ENCODE measurements at regions not wholly inside any gene's neighbourhood (a gene's known extent, or its start where the extent isn't known, plus 50 kb on each side); places are given as distances from the start of the nearest gene placed in this dataset.

GRCh38 chr1:5571438-5571837 is 420.8 kb downstream of the NPHP4 start:
- no peak for DNase-seq (ENCODE audit: low read depth in 3 of 3)

- DNase-seq (ENCODE audit: low read depth in 3 of 3) = no peak
These were observed 421.3 kb downstream of the NPHP4 start for GRCh38 chr1:5570931-5571330.

GRCh38 chr1:5568321-5568720 is 423.9 kb downstream of the NPHP4 start:
- DNase-seq (ENCODE audit: low read depth in 3 of 3) = no peak

DNA sequence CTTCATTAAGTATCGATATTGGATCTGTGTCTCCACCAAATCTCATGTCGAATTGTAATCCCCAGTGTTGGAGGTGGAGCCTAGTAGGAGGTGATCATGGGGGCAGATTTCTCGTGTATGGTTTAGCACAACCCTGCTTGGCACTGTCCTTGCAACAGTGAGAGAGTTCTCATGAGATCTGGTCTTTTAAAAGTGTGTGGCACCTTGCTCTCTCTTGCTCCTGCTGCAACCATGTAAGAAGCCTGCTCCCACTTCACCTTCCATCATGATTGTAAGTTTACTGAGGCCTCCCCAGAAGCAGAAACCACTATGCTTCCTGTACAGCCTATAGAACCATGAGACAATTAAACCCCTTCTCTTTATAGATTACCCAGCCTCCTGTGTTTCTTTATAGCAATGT is 424.4 kb downstream of the NPHP4 start:
- no peak for DNase-seq (ENCODE audit: low read depth in 3 of 3)

DNA sequence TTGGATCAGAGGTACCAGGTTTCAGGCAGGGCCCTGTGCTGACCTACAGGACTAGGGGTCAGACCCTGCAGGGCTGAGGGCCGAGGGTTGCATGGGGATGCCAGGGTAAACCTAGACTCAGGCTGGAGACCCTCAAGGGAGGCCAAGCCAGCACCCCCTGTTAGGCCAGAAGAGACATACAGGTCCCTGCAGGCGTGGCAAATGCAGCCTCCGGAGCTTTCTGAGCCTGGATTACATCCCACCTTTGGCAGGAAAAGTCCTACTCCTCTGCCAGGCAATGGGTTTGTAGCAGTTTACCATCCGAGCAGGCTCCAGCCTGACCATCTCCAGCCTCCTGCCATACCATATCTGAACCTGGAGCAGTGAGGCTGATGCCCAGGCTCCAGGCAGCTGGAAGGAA is 425.3 kb downstream of the NPHP4 start:
- no peak for DNase-seq (ENCODE audit: low read depth in 3 of 3)

DNA sequence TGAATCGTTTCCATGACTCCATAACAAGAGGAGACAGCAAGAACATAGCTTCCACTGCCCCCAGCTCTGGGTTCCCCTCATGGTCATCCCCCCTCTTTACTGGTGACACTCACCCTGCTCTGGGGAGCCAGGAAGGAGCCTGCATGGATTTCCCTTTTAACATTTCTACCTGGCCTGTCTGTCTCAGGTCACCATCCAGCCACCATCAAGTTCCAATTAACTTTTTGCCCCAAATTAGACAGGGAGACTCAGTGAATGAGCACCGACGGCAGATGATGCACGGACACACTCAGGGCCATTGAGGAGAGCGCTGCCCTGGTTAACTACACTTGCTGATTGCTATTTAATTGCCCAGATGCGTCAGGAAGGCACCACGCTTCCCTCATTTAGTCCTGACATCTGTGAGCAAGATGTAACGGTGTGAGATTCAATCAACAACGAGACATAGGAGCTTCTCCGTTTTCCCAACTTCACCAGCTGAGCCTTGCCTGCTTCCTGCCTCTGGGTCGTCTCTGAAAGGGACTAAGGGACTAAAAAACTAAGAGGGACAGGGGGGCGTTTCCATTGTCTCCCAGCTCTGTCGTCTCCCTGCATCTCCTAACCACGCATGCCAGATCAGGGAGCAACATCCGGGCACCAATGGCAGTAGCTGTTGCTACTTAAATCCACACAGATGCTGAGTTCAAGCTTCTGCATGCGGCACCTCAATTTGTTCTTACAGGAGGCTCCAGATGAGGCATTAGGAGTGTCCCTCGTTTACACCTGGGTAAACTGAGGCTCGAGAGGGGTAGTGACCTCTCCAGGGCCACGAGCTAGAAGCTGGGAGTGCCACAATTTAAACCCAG is 426.7 kb downstream of the NPHP4 start:
- DNase-seq (ENCODE audit: low read depth in 3 of 3) = no peak

GRCh38 chr1:5564578-5565257 is 427.5 kb downstream of the NPHP4 start:
- no peak for DNase-seq (ENCODE audit: low read depth in 3 of 3)

DNA sequence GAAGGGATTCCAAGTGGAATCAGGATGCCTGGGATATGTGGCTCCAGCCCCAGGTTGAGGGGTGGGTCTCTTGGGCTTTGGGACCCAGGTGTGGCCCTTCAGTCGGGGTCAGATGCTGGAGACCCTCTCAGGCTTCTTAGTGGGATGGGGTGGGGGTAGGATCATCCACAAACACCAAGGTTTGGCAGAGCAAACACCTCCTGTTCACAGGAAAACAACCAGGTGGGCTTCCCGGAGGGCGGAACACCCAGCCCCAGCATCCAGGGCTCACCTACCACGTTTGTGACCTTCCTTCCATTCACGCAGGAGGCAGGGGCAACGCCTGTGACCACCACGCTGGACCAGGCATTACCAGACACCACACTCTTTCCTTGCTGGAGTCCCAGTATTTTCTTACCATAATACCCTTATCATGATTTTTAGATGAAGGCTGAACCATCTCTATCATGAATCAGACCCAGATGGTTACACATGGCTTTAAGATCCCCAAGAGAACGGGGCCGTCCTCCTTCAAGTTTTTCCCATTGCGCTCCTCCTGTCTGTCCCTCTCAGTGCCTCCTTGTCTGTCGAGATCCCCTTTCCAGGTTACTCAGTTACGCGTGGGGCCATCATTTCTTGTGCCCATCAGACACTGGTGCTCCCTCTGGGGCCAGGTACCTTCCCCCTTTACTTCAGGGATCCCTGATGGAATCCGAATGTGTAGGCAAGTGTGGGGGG is 428.2 kb downstream of the NPHP4 start:
- DNase-seq (ENCODE audit: low read depth in 3 of 3) = no peak

- no peak for DNase-seq (ENCODE audit: low read depth in 3 of 3)
These were observed 429.5 kb downstream of the NPHP4 start for GRCh38 chr1:5562769-5563168.

- no peak for DNase-seq (ENCODE audit: low read depth in 3 of 3)
These were observed 429.9 kb downstream of the NPHP4 start for GRCh38 chr1:5562331-5562730.

DNA sequence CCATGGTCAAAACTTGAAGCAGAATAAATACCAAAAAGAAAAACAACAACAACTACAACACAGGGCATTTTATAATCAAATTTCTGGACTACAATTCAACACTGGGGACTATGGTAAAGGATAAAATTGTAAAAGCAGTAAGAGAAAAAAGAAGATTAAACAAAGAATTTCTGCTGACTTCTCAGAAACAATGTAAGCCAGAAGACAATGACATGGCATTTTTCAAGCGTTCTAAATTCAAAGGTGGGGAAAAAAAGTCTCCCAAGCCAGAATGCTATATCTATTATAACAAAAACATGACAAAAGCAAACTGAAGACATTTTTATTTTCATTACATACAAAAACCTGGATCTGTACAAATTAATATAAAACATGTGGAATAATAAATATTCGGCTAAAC is 433.1 kb downstream of the NPHP4 start:
- no peak for DNase-seq (ENCODE audit: low read depth in 3 of 3)

DNA sequence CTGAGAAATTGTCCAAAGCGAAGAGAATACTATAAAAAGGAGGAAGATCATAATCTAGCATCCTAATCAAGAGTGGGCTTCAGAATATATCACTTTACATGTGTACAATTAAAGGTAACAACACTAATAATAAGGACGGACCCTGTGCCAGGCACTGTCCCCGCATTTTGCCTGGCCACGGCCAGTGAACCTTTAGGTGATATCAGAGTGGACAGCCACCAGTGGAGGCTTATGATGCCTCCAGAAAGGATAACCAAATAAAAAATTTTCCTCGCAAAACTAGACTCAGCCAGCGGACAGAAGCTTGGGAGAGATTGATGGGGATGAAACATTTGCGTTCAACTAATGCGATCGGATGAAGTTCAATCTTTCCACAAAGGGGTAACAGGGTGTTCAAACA is 436.4 kb downstream of the NPHP4 start:
- DNase-seq (ENCODE audit: low read depth in 3 of 3) = no peak

DNA sequence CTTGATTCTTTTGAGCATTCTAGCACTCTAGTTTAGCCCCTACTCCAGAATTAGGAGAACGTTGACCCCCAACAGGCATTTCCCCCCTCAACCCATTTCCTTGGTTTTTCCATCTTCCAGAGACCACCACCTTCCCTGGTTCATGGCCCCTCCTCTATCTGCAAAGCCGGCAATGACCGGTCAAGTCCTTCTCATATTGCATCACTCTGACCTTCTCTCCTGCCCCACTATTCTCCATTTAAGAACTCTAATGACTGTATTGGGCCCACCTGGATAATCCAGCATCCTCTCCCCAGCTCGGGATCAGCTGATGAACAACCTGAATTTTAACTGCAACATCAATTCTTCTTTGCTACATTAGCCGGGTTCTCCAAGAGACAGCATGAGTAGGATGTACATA is 437.4 kb downstream of the NPHP4 start:
- DNase-seq (ENCODE audit: low read depth in 3 of 3) = no peak

DNA sequence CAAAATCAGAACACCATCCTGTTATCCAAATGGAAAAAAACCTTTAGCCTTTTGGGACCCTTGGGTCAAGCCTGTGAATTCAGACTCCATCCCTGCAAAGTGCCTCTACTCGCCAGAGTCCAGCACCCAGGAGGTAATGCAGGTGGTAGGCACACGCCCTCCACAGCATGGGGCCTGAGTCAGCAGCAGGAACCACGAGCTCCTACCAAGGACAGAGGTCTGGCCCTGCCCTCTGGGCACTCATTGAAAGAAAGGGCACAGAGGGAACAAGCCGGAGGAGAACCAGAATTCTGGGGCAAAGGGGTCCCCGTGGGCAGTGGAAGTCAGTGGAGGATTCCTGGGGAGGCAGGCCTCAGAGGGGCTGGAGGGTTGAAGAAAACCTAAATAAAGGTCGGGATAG is 438.1 kb downstream of the NPHP4 start:
- no peak for DNase-seq (ENCODE audit: low read depth in 3 of 3)

- DNase-seq (ENCODE audit: low read depth in 3 of 3) = no peak
These were observed 439.3 kb downstream of the NPHP4 start for GRCh38 chr1:5552787-5553484.

DNA sequence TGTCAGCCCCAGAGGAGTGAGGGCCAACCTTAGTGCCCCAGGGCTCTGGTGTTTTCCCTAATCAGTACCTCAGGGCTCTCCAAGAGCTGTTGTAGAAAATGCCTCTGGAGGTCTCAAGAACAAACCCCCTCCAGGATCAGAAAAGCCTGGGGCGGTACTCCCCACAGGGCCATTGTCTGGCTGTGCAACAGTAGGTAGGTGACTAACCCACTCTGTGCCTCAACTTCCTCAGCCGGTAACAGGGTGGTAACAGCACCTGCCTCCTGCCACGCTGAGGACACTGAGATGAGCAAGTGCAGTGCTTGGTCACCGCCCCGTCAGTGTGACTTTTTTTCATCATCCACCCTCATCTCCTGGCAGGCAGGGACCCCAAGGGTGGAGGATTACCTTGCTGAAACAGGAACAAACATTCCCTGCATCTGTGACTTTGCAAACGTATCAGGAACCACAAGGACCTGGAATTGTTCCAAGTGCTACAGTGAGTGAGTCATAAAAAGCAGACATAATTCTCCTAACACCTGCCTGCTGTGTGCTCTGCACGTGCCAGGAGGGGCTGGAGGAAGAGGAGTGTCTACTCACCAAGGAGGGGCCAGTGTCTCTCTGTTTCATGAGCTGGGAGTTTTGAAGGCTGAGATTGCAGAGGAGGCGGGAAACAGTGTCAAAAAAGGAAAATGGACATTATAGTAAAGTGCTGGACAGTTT is 440.8 kb downstream of the NPHP4 start:
- DNase-seq (ENCODE audit: low read depth in 3 of 3) = no peak

DNA sequence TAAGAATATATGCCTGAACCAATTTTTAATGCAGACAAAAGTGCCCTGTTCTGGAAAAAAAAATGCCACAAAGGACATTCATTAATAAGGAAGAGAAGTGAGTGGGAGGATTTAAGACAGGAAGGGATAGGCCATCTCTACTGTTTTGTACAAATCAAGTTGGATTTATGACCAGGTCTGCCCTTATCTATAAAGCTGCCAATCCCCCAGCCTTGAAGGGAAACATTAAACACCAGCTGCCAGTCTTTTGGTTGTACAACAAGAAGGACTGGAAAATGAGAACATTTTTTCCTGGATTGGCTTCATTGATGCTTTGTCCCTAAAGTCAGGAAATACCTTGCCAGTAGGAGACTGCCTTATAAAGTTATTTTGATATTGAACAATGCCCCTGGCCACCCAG is 444.0 kb downstream of the NPHP4 start:
- no peak for DNase-seq (ENCODE audit: low read depth in 3 of 3)

DNA sequence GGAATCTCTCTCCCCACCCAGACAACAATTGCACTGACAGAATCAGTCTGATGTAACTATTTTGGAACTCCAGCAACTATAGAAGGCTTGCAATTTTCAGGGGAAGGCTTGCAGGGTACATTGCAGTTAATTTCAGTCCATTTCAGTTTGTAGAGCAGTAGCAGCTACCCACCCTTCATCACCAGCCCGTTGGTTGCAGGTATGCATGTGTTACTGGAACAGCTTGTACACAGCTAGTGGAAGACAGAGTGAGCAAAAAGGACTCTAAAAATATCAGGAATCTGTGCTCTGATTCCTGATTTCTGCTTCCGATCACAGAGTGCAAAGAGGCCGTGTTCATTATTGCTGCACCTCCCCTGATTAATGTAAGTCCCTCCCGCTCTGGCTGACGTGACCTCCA is 449.0 kb downstream of the NPHP4 start:
- DNase-seq (ENCODE audit: low read depth in 3 of 3) = no peak

- DNase-seq (ENCODE audit: low read depth in 3 of 3) = no peak
These were observed 459.4 kb downstream of the NPHP4 start for GRCh38 chr1:5532811-5533210.

- DNase-seq (ENCODE audit: low read depth in 3 of 3) = no peak
These were observed 465.2 kb downstream of the NPHP4 start for GRCh38 chr1:5526822-5527551.

DNA sequence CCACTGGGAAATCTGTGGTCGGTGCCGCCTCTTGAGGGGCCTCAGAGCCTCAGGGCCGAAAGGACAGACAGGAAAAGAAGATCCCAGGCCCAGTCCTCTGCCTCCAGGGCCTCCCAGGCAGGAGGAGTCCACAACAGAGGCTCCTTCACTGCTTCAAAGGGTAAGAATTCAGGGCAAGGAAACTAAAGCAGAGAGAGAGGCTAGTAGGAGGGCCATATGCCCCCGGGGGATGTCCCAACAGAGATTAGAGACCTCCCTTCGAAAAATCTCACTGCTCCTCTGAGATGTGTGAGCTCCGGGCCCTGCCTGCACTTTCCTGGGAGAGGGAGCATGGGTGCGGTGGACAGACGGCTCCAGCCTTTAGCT is 465.9 kb downstream of the NPHP4 start:
- no peak for DNase-seq (ENCODE audit: low read depth in 3 of 3)

Measured in stimulated activated CD4-positive, alpha-beta T cell treated with anti-CD3 and anti-CD28 coated beads, TNF-alpha, amount 100 ng/mL, for 24 hours (primary cell).